Natural killer cell (primary cell): ENCODE measurements at regions not wholly inside any gene's neighbourhood (a gene's known extent, or its start where the extent isn't known, plus 50 kb on each side); places are given as distances from the start of the nearest gene placed in this dataset.

Source experiments
- ATAC-seq, 3 donors: fragments of 150-1000 bp in 2 of 3; fragments of 200-7000 bp in 1 of 3; cut with Tn5 transposase; 1 replicate in 1 of 3; 2 replicates in 2 of 3; pipeline ENCODE4 v1.10.0; 2021; ENCODE audit warnings: mild to moderate bottlenecking in 2 of 3, moderate library complexity in 2 of 3
- DNase-seq, 2 donors: peaks; one replicate each; pipeline versions ENCODE4 v3.0.0 to v3.0.0-alpha.2; 2013 to 2021; ENCODE audit warnings: mixed read lengths in 1 of 2
- H3K27ac ChIP-seq: one replicate; pipeline ENCODE4 v1.5.1; 2013; ENCODE audit warnings: mild to moderate bottlenecking, low read length
- H3K27me3 ChIP-seq: one replicate; pipeline ENCODE4 v1.6.1; 2013; ENCODE audit warnings: low read length; ENCODE audit not compliant: control insufficient read depth, insufficient read depth
- H3K36me3 ChIP-seq: one replicate; pipeline ENCODE4 v1.6.1; 2013; ENCODE audit warnings: low read length; ENCODE audit not compliant: control insufficient read depth, insufficient read depth
- H3K4me1 ChIP-seq: one replicate; pipeline ENCODE4 v1.6.1; 2013; ENCODE audit warnings: low read length; ENCODE audit not compliant: control insufficient read depth, insufficient read depth
- H3K4me3 ChIP-seq: one replicate; pipeline ENCODE4 v1.5.1; 2013; ENCODE audit warnings: low read length
- H3K9me3 ChIP-seq: one replicate; pipeline ENCODE4 v1.6.1; 2013; ENCODE audit warnings: low read length; ENCODE audit not compliant: control insufficient read depth, insufficient read depth
- H3K27ac Mint-ChIP-seq, 2 donors: one replicate each; pipeline ENCODE4 v1.8.0; 2022; ENCODE audit warnings: mild to moderate bottlenecking in 2 of 2, mixed read lengths in 2 of 2, moderate library complexity in 1 of 2
- H3K27me3 Mint-ChIP-seq, 2 donors: one replicate each; pipeline ENCODE4 v1.8.0; 2022; ENCODE audit warnings: low read depth in 2 of 2, mixed read lengths in 2 of 2
- H3K36me3 Mint-ChIP-seq: one replicate; pipeline ENCODE4 v1.8.0; 2022; ENCODE audit warnings: mixed read lengths
- H3K4me1 Mint-ChIP-seq, 2 donors: one replicate each; pipeline ENCODE4 v1.8.0; 2022; ENCODE audit warnings: mixed read lengths in 2 of 2
- H3K4me3 Mint-ChIP-seq: one replicate; pipeline ENCODE4 v1.8.0; 2022; ENCODE audit warnings: mild to moderate bottlenecking, moderate library complexity, mixed read lengths
- H3K9me3 Mint-ChIP-seq, 2 donors: one replicate each; pipeline ENCODE4 v1.8.0; 2022; ENCODE audit warnings: mixed read lengths in 2 of 2
- WGBS: methylation state at CpG from one replicate; pipeline ENCODE4 v1.1.7; 2013; ENCODE audit warnings: missing lambda C conversion rate; ENCODE audit not compliant: insufficient coverage; 5-methylcytosine and 5-hydroxymethylcytosine counted together
- intact Hi-C: fragments of 100-400 bp; cut with micrococcal nuclease; formaldehyde crosslinking; loops from one replicate; pipeline ENCODE4 v1.14.2; 2022
- TF ChIP-seq, protein P1 (sequence below): fragments of 200-600 bp; IDR thresholded peaks from one replicate; pipeline ENCODE4 v1.8.0; 2022; ENCODE audit warnings: antibody characterized with exemption

DNA sequence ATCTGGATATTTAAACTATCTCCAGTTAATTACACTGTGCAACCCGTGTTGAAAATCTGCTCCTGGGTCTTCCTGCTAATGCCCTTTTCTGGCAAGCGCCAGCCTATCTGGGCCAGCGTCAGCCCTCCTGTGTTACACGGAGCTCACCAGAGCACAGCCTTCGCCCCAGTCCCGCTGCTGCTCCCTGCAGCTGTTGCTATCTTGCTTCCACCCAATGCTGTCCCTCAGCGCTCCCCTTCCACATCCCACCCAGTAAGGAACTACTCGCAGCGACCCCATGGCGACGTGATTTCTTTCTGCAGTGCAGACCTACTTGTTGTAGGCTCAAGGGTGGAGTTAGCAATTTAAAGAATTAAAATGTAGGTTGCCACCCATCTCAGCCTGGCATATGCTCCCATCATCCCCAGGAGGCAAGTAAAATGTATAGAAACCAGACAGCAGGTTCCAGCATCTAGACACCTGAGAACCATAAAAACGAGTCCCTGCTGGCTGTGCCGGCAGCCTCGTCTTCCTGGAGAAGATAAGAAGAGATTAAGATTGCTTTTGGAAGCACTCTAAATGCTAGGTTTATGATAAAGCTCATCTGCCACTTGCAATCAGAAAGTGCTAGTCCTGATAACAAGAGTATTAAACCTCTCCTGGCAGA is 254.3 kb upstream of the FOXQ1 start:
- no peaks in the 10 kb centered on the region for H3K4me1 ChIP-seq
- intact Hi-C loops = no loop called here
- no peaks in the 10 kb centered on the region for H3K36me3 Mint-ChIP-seq

GRCh38 chr6:1055015-1055921 is 256.6 kb upstream of the FOXQ1 start:
- Histone ChIP-seq H3K27me3 (no peaks in the 10 kb centered on the region), H3K4me1 (no peaks in the 10 kb centered on the region), H3K27ac (no peak overlapping the region), H3K9me3 (no peaks in the 10 kb centered on the region), H3K36me3 (no peaks in the 10 kb centered on the region), H3K4me3 (no peak overlapping the region)
- H3K9me3 Mint-ChIP-seq = no peaks in the 10 kb centered on the region
- WGBS = 85% methylated on average over 14 of the region's 16 CpGs
- ATAC-seq (no peak), DNase-seq (no peak)
- no peaks in the 10 kb centered on the region for H3K36me3 Mint-ChIP-seq
- H3K4me1 Mint-ChIP-seq = no peaks in the 10 kb centered on the region
- intact Hi-C loops = no loop called here
- H3K27me3 Mint-ChIP-seq = peaks cover 4 to 7% of the 10 kb centered on the region in 2 donors
- H3K27ac Mint-ChIP-seq = no peak overlapping the region
- TF ChIP-seq, protein P1, sequence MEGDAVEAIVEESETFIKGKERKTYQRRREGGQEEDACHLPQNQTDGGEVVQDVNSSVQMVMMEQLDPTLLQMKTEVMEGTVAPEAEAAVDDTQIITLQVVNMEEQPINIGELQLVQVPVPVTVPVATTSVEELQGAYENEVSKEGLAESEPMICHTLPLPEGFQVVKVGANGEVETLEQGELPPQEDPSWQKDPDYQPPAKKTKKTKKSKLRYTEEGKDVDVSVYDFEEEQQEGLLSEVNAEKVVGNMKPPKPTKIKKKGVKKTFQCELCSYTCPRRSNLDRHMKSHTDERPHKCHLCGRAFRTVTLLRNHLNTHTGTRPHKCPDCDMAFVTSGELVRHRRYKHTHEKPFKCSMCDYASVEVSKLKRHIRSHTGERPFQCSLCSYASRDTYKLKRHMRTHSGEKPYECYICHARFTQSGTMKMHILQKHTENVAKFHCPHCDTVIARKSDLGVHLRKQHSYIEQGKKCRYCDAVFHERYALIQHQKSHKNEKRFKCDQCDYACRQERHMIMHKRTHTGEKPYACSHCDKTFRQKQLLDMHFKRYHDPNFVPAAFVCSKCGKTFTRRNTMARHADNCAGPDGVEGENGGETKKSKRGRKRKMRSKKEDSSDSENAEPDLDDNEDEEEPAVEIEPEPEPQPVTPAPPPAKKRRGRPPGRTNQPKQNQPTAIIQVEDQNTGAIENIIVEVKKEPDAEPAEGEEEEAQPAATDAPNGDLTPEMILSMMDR = no peak
- no peak overlapping the region for H3K4me3 Mint-ChIP-seq

More for the DNA sequence above, 254.3 kb upstream of the FOXQ1 start:
- Mint-ChIP-seq H3K27ac (no peak overlapping the region), H3K9me3 (no peaks in the 10 kb centered on the region), H3K4me1 (no peaks in the 10 kb centered on the region), H3K4me3 (no peak overlapping the region), H3K27me3 (peaks cover 8 to 21% of the 10 kb centered on the region in 2 donors)
- no peak for ATAC-seq
- H3K27ac ChIP-seq = no peak overlapping the region
- no peaks in the 10 kb centered on the region for H3K27me3 ChIP-seq
- DNase-seq = no peak
- WGBS = 86% methylated on average over 14 of the region's 14 CpGs
- no peaks in the 10 kb centered on the region for H3K9me3 ChIP-seq
- H3K36me3 ChIP-seq = no peaks in the 10 kb centered on the region
- H3K4me3 ChIP-seq = no peak overlapping the region
- TF ChIP-seq, protein P1 = no peak

GRCh38 chr6:1054653-1055014 is 257.3 kb upstream of the FOXQ1 start:
- Mint-ChIP-seq H3K27me3 (peaks cover 5 to 7% of the 10 kb centered on the region in 2 donors), H3K9me3 (no peaks in the 10 kb centered on the region), H3K36me3 (no peaks in the 10 kb centered on the region), H3K4me1 (no peaks in the 10 kb centered on the region), H3K4me3 (no peak overlapping the region), H3K27ac (no peak overlapping the region)
- intact Hi-C loops = no loop called here
- Histone ChIP-seq H3K4me3 (no peak overlapping the region), H3K27me3 (no peaks in the 10 kb centered on the region), H3K4me1 (no peaks in the 10 kb centered on the region), H3K36me3 (no peaks in the 10 kb centered on the region), H3K27ac (no peak overlapping the region), H3K9me3 (no peaks in the 10 kb centered on the region)
- TF ChIP-seq, protein P1 = no peak
- DNase-seq (no peak), ATAC-seq (no peak)
- no CpG with 5 or more reads among the region's 3 CpGs for WGBS
